ENCODE measurements at regions not wholly inside any gene's neighbourhood (a gene's known extent, or its start where the extent isn't known, plus 50 kb on each side); places are given as distances from the start of the nearest gene placed in this dataset.
A peak's percentile ranks its signal among the peaks of the same experiment; 100 is the strongest.

DNA sequence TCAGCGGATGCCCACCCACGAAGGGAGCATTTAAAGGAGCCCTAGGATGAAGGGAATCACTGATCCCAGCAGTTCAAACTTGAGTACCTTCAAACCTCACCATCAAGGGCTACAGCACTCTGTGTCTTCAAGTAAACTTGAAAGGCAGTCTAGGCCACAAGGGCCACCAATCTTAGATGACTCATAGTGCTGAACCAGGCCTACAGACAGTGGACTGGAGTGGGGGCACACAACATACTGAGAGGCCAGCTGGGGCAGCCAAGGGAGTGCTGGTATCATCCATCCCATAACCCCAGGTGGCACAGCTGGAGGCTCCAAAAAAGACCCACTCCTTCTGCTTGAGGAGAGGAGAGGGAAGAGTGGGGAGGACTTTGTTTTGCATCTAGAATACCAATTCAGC is 345.4 kb downstream of the DUSP10 start:
- no peak overlapping the region for H3K4me3 Mint-ChIP-seq
- no peak overlapping the region for H3K27ac ChIP-seq (ENCODE audit: low read length)
- H3K4me1 Mint-ChIP-seq = no peaks in the 10 kb centered on the region
- intact Hi-C loops (cut with micrococcal nuclease) = no loop called here
- H3K4me1 ChIP-seq (ENCODE audit: control insufficient read depth, insufficient read depth, low read length) = peaks cover 5% of the 10 kb centered on the region
- no peak overlapping the region for H3K27ac Mint-ChIP-seq
- TF ChIP-seq, protein P1, sequence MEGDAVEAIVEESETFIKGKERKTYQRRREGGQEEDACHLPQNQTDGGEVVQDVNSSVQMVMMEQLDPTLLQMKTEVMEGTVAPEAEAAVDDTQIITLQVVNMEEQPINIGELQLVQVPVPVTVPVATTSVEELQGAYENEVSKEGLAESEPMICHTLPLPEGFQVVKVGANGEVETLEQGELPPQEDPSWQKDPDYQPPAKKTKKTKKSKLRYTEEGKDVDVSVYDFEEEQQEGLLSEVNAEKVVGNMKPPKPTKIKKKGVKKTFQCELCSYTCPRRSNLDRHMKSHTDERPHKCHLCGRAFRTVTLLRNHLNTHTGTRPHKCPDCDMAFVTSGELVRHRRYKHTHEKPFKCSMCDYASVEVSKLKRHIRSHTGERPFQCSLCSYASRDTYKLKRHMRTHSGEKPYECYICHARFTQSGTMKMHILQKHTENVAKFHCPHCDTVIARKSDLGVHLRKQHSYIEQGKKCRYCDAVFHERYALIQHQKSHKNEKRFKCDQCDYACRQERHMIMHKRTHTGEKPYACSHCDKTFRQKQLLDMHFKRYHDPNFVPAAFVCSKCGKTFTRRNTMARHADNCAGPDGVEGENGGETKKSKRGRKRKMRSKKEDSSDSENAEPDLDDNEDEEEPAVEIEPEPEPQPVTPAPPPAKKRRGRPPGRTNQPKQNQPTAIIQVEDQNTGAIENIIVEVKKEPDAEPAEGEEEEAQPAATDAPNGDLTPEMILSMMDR (IDR thresholded peaks at IDR 0.05) = no peak
- no peak for DNase-seq
- H3K27me3 Mint-ChIP-seq (ENCODE audit: low read depth in 2 of 2) = peaks cover 3 to 32% of the 10 kb centered on the region in 2 donors
- ATAC-seq = no peak
- H3K9me3 Mint-ChIP-seq = peaks cover 0 to 3% of the 10 kb centered on the region in 2 donors
- H3K27me3 ChIP-seq (ENCODE audit: control insufficient read depth, insufficient read depth, low read length) = no peaks in the 10 kb centered on the region
- 95% methylated on average over 2 of the region's 2 CpGs for whole genome bisulfite sequencing (ENCODE audit: insufficient coverage)
- H3K36me3 Mint-ChIP-seq = no peaks in the 10 kb centered on the region
- H3K9me3 ChIP-seq (ENCODE audit: control insufficient read depth, insufficient read depth, low read length) = no peaks in the 10 kb centered on the region
- H3K36me3 ChIP-seq (ENCODE audit: control insufficient read depth, insufficient read depth, low read length) = no peaks in the 10 kb centered on the region
- no peak overlapping the region for H3K4me3 ChIP-seq (ENCODE audit: low read length)

DNA sequence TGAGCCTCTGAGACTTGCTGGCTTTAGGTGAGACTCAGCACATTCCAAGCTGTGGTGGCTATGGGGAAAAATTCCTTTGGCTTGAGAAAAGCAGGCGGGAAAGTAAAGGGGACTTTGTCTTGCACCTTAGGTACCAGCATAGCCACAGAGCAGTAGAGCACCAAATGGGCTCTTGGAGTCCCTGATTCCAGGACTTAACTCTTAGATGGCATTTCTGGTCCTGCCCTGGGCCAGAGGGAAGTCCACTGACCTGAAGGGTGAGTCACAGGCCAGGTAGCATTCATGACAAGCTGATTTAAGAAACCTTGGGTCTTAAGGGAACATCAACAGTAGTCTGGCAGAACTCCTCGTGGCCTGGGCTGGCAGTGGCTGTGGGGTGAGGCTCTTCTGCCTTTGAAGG is 344.7 kb downstream of the DUSP10 start:
- Histone ChIP-seq H3K9me3 (ENCODE audit: control insufficient read depth, insufficient read depth, low read length) (no peaks in the 10 kb centered on the region), H3K27me3 (ENCODE audit: control insufficient read depth, insufficient read depth, low read length) (no peaks in the 10 kb centered on the region), H3K4me1 (ENCODE audit: control insufficient read depth, insufficient read depth, low read length) (peaks cover 5% of the 10 kb centered on the region), H3K36me3 (ENCODE audit: control insufficient read depth, insufficient read depth, low read length) (no peaks in the 10 kb centered on the region), H3K27ac (ENCODE audit: low read length) (no peak overlapping the region), H3K4me3 (ENCODE audit: low read length) (no peak overlapping the region)
- no peak overlapping the region for H3K27ac Mint-ChIP-seq
- no peaks in the 10 kb centered on the region for H3K36me3 Mint-ChIP-seq
- H3K9me3 Mint-ChIP-seq = peaks cover 0 to 3% of the 10 kb centered on the region in 2 donors
- H3K4me1 Mint-ChIP-seq = no peaks in the 10 kb centered on the region
- TF ChIP-seq, protein P1 (IDR thresholded peaks at IDR 0.05) = no peak
- 24% methylated on average over 2 of the region's 2 CpGs for WGBS (ENCODE audit: insufficient coverage)
- no peak for ATAC-seq
- no peak for DNase-seq
- H3K27me3 Mint-ChIP-seq (ENCODE audit: low read depth in 2 of 2) = peaks cover 3 to 30% of the 10 kb centered on the region in 2 donors
- H3K4me3 Mint-ChIP-seq = no peak overlapping the region
- intact Hi-C loops (cut with micrococcal nuclease) = no loop called here

DNA sequence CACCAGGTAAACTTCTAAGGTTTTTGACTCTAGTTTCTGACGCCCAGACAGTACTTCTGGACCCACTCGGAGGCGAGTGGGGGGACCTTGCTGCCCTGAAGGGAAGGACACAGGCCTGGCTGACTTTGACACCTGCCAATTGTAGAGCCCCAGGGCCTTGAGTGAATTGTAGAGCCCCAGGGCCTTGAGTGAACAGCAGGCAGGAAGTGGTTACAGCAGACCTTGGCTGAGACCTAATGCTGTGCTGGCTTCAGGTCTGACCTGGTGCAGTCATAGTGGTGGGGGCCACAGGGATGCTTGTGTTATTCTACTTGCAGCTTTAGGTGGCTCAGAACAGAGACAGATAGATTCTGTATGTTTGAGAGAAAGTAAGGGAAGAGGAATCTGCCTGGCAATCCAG is 344.3 kb downstream of the DUSP10 start:
- Histone ChIP-seq H3K9me3 (ENCODE audit: control insufficient read depth, insufficient read depth, low read length) (no peaks in the 10 kb centered on the region), H3K36me3 (ENCODE audit: control insufficient read depth, insufficient read depth, low read length) (no peaks in the 10 kb centered on the region), H3K27ac (ENCODE audit: low read length) (no peak overlapping the region), H3K27me3 (ENCODE audit: control insufficient read depth, insufficient read depth, low read length) (no peaks in the 10 kb centered on the region), H3K4me3 (ENCODE audit: low read length) (no peak overlapping the region), H3K4me1 (ENCODE audit: control insufficient read depth, insufficient read depth, low read length) (peaks cover 5% of the 10 kb centered on the region)
- 78% methylated on average over 3 of the region's 3 CpGs for WGBS (ENCODE audit: insufficient coverage)
- Mint-ChIP-seq H3K27me3 (ENCODE audit: low read depth in 2 of 2) (peaks cover 6 to 32% of the 10 kb centered on the region in 2 donors), H3K36me3 (no peaks in the 10 kb centered on the region), H3K4me1 (no peaks in the 10 kb centered on the region), H3K27ac (no peak overlapping the region), H3K9me3 (peaks cover 0 to 3% of the 10 kb centered on the region in 2 donors), H3K4me3 (no peak overlapping the region)
- DNase-seq (no peak), ATAC-seq (peak in 1 of 3 donors; percentile 56)
- intact Hi-C loops (cut with micrococcal nuclease) = no loop called here
- TF ChIP-seq, protein P1 (IDR thresholded peaks at IDR 0.05) = no peak

DNA sequence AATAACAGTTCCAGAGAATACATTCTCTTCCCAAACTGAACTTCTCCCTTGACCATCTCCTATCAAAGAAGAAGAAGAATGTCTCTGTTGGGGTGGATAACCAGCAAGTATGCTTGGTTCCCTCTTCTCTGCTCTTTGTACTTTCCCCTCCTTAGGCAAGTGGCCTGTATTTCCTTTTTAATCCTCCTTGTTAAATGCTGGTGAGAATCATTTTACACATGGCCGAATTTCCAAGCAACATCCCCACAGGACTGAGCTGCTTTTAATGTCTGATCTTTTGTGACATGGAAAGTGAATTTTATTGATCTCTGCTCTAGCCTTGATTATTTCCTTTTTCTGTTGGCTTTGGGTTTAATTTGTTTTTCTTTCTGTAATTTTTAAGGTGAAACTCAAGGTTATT is 336.7 kb downstream of the DUSP10 start:
- Histone ChIP-seq H3K36me3 (ENCODE audit: control insufficient read depth, insufficient read depth, low read length) (no peaks in the 10 kb centered on the region), H3K4me1 (ENCODE audit: control insufficient read depth, insufficient read depth, low read length) (no peaks in the 10 kb centered on the region), H3K4me3 (ENCODE audit: low read length) (no peak overlapping the region), H3K27ac (ENCODE audit: low read length) (no peak overlapping the region), H3K9me3 (ENCODE audit: control insufficient read depth, insufficient read depth, low read length) (no peaks in the 10 kb centered on the region), H3K27me3 (ENCODE audit: control insufficient read depth, insufficient read depth, low read length) (peaks cover 2% of the 10 kb centered on the region)
- ATAC-seq (no peak), DNase-seq (no peak)
- Mint-ChIP-seq H3K9me3 (peaks cover 0 to 3% of the 10 kb centered on the region in 2 donors), H3K36me3 (no peaks in the 10 kb centered on the region), H3K4me1 (no peaks in the 10 kb centered on the region), H3K27me3 (ENCODE audit: low read depth in 2 of 2) (peaks cover 9 to 44% of the 10 kb centered on the region in 2 donors), H3K27ac (no peak overlapping the region), H3K4me3 (no peak overlapping the region)
- intact Hi-C loops (cut with micrococcal nuclease) = no loop called here
- TF ChIP-seq, protein P1 (IDR thresholded peaks at IDR 0.05) = no peak
- no CpG with 5 or more reads among the region's 1 CpG for WGBS (ENCODE audit: insufficient coverage)

Data from natural killer cell (primary cell).